Posterior vena cava (tissue), 2 donors: ENCODE measurements at regions not wholly inside any gene's neighbourhood (a gene's known extent, or its start where the extent isn't known, plus 50 kb on each side); places are given as distances from the start of the nearest gene placed in this dataset.
A peak's percentile ranks its signal among the peaks of the same experiment; 100 is the strongest.

Source experiments
- DNase-seq: peaks from one replicate; pipeline ENCODE4 v3.0.0-alpha.2; 2020; ENCODE audit warnings: low spot score
- intact Hi-C, 2 donors: fragments of 100-400 bp; cut with DNase I; formaldehyde crosslinking; loops; one replicate each; pipeline versions ENCODE4 v1.14.1 to v1.14.2; 2022 to 2023
- donor health status: DM: yes; HTN: yes; CAD: no.
- donor health status: DM: yes; HTN: yes; CAD: no.

GRCh38 chr11:22508665-22509064 is 117.0 kb downstream of the FANCF start:
- DNase-seq: no peak

GRCh38 chr11:22497474-22497873 is 128.1 kb downstream of the FANCF start:
- no peak for DNase-seq
- intact Hi-C loops: no loop called here

More at GRCh38 chr11:22508665-22509064, 117.0 kb downstream of the FANCF start:
- intact Hi-C loops: no loop called here

- peak; percentile 67 for DNase-seq
- intact Hi-C loops: no loop called here
Observed at GRCh38 chr11:22491555-22492225, 133.9 kb downstream of the FANCF start.

- intact Hi-C loops: no loop called here
- DNase-seq: no peak
Observed at GRCh38 chr11:22479971-22480720, 142.0 kb downstream of the SLC17A6 start.

GRCh38 chr11:22479208-22479607 is 141.0 kb downstream of the SLC17A6 start:
- DNase-seq: no peak
- intact Hi-C loops: no loop called here

GRCh38 chr11:22478169-22478568 is 140.0 kb downstream of the SLC17A6 start:
- intact Hi-C loops: no loop called here
- no peak for DNase-seq

- intact Hi-C loops: no loop called here
- DNase-seq: no peak
Observed at GRCh38 chr11:22477312-22477711, 139.1 kb downstream of the SLC17A6 start.

- DNase-seq: no peak
- intact Hi-C loops: no loop called here
Observed at GRCh38 chr11:22476589-22476988, 138.4 kb downstream of the SLC17A6 start.

- DNase-seq: no peak
- intact Hi-C loops: no loop called here
Observed at GRCh38 chr11:22474616-22475015, 136.4 kb downstream of the SLC17A6 start.

- no peak for DNase-seq
- intact Hi-C loops: no loop called here
Observed at GRCh38 chr11:22473586-22473985, 135.4 kb downstream of the SLC17A6 start.

- intact Hi-C loops: no loop called here
- DNase-seq: no peak
Observed at GRCh38 chr11:22472306-22472705, 134.1 kb downstream of the SLC17A6 start.

GRCh38 chr11:22471385-22471784 is 133.2 kb downstream of the SLC17A6 start:
- no peak for DNase-seq
- intact Hi-C loops: no loop called here

- intact Hi-C loops: no loop called here
- no peak for DNase-seq
Observed at GRCh38 chr11:22467741-22468140, 129.6 kb downstream of the SLC17A6 start.

GRCh38 chr11:22467248-22467647 is 129.1 kb downstream of the SLC17A6 start:
- intact Hi-C loops: no loop called here
- no peak for DNase-seq

- intact Hi-C loops: no loop called here
- DNase-seq: no peak
Observed at GRCh38 chr11:22466809-22467208, 128.6 kb downstream of the SLC17A6 start.

- DNase-seq: no peak
- intact Hi-C loops: no loop called here
Observed at GRCh38 chr11:22466351-22466750, 128.2 kb downstream of the SLC17A6 start.

- intact Hi-C loops: no loop called here
- DNase-seq: no peak
Observed at GRCh38 chr11:22465620-22466019, 127.4 kb downstream of the SLC17A6 start.

- no peak for DNase-seq
- intact Hi-C loops: no loop called here
Observed at GRCh38 chr11:22461626-22462025, 123.4 kb downstream of the SLC17A6 start.

- DNase-seq: no peak
- intact Hi-C loops: no loop called here
Observed at GRCh38 chr11:22460181-22460580, 122.0 kb downstream of the SLC17A6 start.

- intact Hi-C loops: no loop called here
- no peak for DNase-seq
Observed at GRCh38 chr11:22459048-22459447, 120.9 kb downstream of the SLC17A6 start.

- intact Hi-C loops: no loop called here
- no peak for DNase-seq
Observed at GRCh38 chr11:22458161-22458560, 120.0 kb downstream of the SLC17A6 start.
